Activated CD4-positive, alpha-beta T cell treated with anti-CD3 and anti-CD28 coated beads, Interleukin-2, amount 50 U/mL, for 1 hour (primary cell): ENCODE measurements at regions not wholly inside any gene's neighbourhood (a gene's known extent, or its start where the extent isn't known, plus 50 kb on each side); places are given as distances from the start of the nearest gene placed in this dataset.
"Not testable (repeated sequence)": the region's sequence is repeated elsewhere in the genome, so short reads cannot be mapped to it uniquely, and the experiment has no call there.

Source experiments
- DNase-seq: peaks from one replicate; pipeline ENCODE4 v3.0.0-alpha.2; 2020

- DNase-seq: no peak
Measured at GRCh38 chr12:131318045-131318685, 364.5 kb downstream of the ADGRD1 start.

GRCh38 chr12:131321988-131322387 is 368.3 kb downstream of the ADGRD1 start:
- no peak for DNase-seq

GRCh38 chr12:131322460-131322859 is 368.8 kb downstream of the ADGRD1 start:
- DNase-seq: not testable (repeated sequence)

- DNase-seq: no peak
Measured at GRCh38 chr12:131323879-131324278, 370.2 kb downstream of the ADGRD1 start.

- DNase-seq: no peak
Measured at GRCh38 chr12:131327521-131328488, 374.1 kb downstream of the ADGRD1 start.

GRCh38 chr12:131328861-131329845 is 375.4 kb downstream of the ADGRD1 start:
- not testable (repeated sequence) for DNase-seq

- no peak for DNase-seq
Measured at GRCh38 chr12:131330106-131330815, 376.6 kb downstream of the ADGRD1 start.

- no peak for DNase-seq
Measured at GRCh38 chr12:131331148-131331750, 377.5 kb downstream of the ADGRD1 start.

- no peak for DNase-seq
Measured at GRCh38 chr12:131332224-131332623, 378.5 kb downstream of the ADGRD1 start.

- DNase-seq: no peak
Measured at GRCh38 chr12:131333136-131333535, 377.8 kb upstream of the SFSWAP start.

- no peak for DNase-seq
Measured at GRCh38 chr12:131333621-131334440, 377.1 kb upstream of the SFSWAP start.

- no peak for DNase-seq
Measured at GRCh38 chr12:131334835-131335234, 376.1 kb upstream of the SFSWAP start.

- DNase-seq: no peak
Measured at GRCh38 chr12:131335456-131335855, 375.4 kb upstream of the SFSWAP start.

GRCh38 chr12:131337861-131338260 is 373.0 kb upstream of the SFSWAP start:
- not testable (repeated sequence) for DNase-seq

- DNase-seq: no peak
Measured at GRCh38 chr12:131340616-131341210, 370.2 kb upstream of the SFSWAP start.

- not testable (repeated sequence) for DNase-seq
Measured at GRCh38 chr12:131341608-131342007, 369.3 kb upstream of the SFSWAP start.

- not testable (repeated sequence) for DNase-seq
Measured at GRCh38 chr12:131343436-131343835, 367.5 kb upstream of the SFSWAP start.

GRCh38 chr12:131344715-131345520 is 366.0 kb upstream of the SFSWAP start:
- not testable (repeated sequence) for DNase-seq
